NT2/D1 (cell line): ENCODE measurements at regions not wholly inside any gene's neighbourhood (a gene's known extent, or its start where the extent isn't known, plus 50 kb on each side); places are given as distances from the start of the nearest gene placed in this dataset.

Source experiments
- SUZ12 ChIP-seq: IDR thresholded peaks from 2 replicates; pipeline ENCODE4 v1.6.1; 2011; ENCODE audit not compliant: insufficient read length, insufficient read depth; ENCODE audit errors: extremely low read depth
- YY1 ChIP-seq: IDR thresholded peaks from 2 replicates; pipeline ENCODE4 v1.6.1; 2011; ENCODE audit not compliant: insufficient read length, insufficient read depth
- ZNF274 ChIP-seq: IDR thresholded peaks from 2 replicates; pipeline ENCODE4 v1.6.1; 2011; ENCODE audit warnings: mild to moderate bottlenecking, low read depth, low read length

DNA sequence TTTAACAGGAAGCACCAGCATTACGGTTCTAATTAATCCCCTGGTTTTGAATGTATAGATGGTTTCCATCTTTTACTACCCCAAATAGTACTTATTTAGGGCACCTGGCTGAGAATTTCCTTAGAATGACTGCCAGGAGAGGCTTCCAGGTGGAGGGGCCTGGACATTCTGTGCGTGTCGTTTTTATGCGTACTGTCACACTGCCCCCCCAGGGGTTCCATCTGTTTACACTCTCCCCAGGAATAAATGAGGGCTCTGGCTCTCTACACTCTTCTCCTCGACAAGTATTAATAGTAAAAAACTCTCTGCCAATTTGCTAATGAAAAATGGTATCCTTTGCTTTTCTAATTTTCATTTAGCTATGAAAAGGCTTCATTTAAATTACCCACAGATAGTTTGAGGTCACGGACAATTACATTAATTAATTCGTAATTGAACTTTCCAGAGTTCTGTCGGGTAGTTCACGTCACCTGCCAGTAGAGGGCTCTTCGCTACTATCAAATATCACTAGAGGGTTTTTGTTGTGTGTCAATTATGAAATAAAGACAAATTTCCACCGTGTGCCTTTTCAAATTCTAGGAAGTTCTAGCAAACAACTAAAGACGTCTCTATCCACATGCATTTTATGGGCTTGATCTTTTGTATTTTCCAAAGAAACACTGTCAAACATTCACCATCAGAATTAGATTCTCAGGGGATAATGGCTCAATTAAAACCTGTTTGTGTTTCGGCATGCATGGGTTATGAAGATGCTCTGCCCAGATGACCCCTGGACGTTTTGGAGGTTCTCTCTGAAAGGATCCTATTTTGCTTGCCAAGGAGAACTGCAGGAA lies 88.8 kb upstream of the ASB18 start:
- no peak for TF ChIP-seq SUZ12
- no peak for TF ChIP-seq YY1
- TF ChIP-seq ZNF274: no peak
